ENCODE measurements at regions not wholly inside any gene's neighbourhood (a gene's known extent, or its start where the extent isn't known, plus 50 kb on each side); places are given as distances from the start of the nearest gene placed in this dataset.
"Not testable (repeated sequence)": the region's sequence is repeated elsewhere in the genome, so short reads cannot be mapped to it uniquely, and the experiment has no call there.

DNA sequence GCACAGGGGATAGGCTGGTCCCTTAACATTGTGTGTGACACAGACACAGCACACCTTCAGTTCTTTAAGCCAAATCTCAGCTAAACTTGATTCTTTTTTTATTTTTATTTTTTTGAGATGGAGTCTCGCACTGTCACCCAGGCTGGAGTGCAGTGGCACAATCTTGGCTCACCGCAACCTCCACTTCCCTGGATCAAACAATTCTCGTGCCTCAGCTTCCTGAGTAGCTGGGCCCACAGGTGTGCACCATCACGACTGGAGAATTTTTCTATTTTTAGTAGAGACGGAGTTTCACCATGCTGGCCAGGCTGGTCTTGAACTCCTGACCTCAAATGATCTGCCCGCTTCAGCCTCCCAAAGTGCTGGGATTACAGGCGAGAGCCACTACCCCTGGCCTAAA is 123.6 kb upstream of the ERRFI1 start:
- TF ChIP-seq, protein P1, sequence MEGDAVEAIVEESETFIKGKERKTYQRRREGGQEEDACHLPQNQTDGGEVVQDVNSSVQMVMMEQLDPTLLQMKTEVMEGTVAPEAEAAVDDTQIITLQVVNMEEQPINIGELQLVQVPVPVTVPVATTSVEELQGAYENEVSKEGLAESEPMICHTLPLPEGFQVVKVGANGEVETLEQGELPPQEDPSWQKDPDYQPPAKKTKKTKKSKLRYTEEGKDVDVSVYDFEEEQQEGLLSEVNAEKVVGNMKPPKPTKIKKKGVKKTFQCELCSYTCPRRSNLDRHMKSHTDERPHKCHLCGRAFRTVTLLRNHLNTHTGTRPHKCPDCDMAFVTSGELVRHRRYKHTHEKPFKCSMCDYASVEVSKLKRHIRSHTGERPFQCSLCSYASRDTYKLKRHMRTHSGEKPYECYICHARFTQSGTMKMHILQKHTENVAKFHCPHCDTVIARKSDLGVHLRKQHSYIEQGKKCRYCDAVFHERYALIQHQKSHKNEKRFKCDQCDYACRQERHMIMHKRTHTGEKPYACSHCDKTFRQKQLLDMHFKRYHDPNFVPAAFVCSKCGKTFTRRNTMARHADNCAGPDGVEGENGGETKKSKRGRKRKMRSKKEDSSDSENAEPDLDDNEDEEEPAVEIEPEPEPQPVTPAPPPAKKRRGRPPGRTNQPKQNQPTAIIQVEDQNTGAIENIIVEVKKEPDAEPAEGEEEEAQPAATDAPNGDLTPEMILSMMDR (IDR thresholded peaks at IDR 0.05; ENCODE audit: low read depth, low read length, missing input control) = not testable (repeated sequence)
- TF ChIP-seq, protein P2, sequence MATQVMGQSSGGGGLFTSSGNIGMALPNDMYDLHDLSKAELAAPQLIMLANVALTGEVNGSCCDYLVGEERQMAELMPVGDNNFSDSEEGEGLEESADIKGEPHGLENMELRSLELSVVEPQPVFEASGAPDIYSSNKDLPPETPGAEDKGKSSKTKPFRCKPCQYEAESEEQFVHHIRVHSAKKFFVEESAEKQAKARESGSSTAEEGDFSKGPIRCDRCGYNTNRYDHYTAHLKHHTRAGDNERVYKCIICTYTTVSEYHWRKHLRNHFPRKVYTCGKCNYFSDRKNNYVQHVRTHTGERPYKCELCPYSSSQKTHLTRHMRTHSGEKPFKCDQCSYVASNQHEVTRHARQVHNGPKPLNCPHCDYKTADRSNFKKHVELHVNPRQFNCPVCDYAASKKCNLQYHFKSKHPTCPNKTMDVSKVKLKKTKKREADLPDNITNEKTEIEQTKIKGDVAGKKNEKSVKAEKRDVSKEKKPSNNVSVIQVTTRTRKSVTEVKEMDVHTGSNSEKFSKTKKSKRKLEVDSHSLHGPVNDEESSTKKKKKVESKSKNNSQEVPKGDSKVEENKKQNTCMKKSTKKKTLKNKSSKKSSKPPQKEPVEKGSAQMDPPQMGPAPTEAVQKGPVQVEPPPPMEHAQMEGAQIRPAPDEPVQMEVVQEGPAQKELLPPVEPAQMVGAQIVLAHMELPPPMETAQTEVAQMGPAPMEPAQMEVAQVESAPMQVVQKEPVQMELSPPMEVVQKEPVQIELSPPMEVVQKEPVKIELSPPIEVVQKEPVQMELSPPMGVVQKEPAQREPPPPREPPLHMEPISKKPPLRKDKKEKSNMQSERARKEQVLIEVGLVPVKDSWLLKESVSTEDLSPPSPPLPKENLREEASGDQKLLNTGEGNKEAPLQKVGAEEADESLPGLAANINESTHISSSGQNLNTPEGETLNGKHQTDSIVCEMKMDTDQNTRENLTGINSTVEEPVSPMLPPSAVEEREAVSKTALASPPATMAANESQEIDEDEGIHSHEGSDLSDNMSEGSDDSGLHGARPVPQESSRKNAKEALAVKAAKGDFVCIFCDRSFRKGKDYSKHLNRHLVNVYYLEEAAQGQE (IDR thresholded peaks at IDR 0.05) = not testable (repeated sequence)
- TF ChIP-seq TAF1 (conservative IDR thresholded peaks at IDR 0.05); YY1 (IDR thresholded peaks at IDR 0.05); GABPA (IDR thresholded peaks at IDR 0.05 in 1 of 2, conservative IDR thresholded peaks at IDR 0.05 in 1 of 2): not testable (repeated sequence)
- TF ChIP-seq, protein P3, sequence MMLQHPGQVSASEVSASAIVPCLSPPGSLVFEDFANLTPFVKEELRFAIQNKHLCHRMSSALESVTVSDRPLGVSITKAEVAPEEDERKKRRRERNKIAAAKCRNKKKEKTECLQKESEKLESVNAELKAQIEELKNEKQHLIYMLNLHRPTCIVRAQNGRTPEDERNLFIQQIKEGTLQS (IDR thresholded peaks at IDR 0.05) = not testable (repeated sequence)
